ENCODE measurements at regions not wholly inside any gene's neighbourhood (a gene's known extent, or its start where the extent isn't known, plus 50 kb on each side); places are given as distances from the start of the nearest gene placed in this dataset.

DNA sequence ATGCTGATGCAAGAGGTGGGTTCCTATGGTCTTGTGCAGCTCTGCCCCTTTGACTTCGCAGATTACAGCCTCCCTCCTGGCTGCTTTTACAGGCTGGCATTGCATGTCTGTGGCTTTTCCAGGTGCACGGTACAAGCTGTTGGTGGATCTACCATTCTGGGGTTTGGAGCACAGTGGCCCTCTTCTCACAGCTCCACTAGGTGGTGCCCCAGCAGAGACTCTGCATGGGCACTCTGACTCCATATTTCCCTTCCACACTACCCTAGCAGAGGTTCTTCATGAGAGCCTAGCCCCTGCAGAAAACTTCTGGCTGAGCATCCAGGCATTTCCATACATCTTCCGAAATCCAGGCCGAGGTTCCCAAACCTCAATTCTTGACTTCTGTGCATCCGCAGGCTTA is 989.0 kb downstream of the PLA2G4A start:
- TF ChIP-seq CTCF (IDR thresholded peaks at IDR 0.05; ENCODE audit: poor library complexity, severe bottlenecking), result no peak
- TF ChIP-seq SMC3 (conservative IDR thresholded peaks at IDR 0.05; ENCODE audit: poor library complexity), result no peak
- TF ChIP-seq, protein P1, sequence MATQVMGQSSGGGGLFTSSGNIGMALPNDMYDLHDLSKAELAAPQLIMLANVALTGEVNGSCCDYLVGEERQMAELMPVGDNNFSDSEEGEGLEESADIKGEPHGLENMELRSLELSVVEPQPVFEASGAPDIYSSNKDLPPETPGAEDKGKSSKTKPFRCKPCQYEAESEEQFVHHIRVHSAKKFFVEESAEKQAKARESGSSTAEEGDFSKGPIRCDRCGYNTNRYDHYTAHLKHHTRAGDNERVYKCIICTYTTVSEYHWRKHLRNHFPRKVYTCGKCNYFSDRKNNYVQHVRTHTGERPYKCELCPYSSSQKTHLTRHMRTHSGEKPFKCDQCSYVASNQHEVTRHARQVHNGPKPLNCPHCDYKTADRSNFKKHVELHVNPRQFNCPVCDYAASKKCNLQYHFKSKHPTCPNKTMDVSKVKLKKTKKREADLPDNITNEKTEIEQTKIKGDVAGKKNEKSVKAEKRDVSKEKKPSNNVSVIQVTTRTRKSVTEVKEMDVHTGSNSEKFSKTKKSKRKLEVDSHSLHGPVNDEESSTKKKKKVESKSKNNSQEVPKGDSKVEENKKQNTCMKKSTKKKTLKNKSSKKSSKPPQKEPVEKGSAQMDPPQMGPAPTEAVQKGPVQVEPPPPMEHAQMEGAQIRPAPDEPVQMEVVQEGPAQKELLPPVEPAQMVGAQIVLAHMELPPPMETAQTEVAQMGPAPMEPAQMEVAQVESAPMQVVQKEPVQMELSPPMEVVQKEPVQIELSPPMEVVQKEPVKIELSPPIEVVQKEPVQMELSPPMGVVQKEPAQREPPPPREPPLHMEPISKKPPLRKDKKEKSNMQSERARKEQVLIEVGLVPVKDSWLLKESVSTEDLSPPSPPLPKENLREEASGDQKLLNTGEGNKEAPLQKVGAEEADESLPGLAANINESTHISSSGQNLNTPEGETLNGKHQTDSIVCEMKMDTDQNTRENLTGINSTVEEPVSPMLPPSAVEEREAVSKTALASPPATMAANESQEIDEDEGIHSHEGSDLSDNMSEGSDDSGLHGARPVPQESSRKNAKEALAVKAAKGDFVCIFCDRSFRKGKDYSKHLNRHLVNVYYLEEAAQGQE (IDR thresholded peaks at IDR 0.05; ENCODE audit: borderline replicate concordance), result no peak
- TF ChIP-seq EZH2 (IDR thresholded peaks at IDR 0.05; ENCODE audit: borderline replicate concordance, insufficient read depth, low read length, poor library complexity, severe bottlenecking), result no peak
- no peak for TF ChIP-seq RAD21 (conservative IDR thresholded peaks at IDR 0.05)
- TF ChIP-seq POLR2AphosphoS5 (IDR thresholded peaks at IDR 0.05), result no peak
- no peak for TF ChIP-seq TAF1 (IDR thresholded peaks at IDR 0.05; ENCODE audit: low read depth)
- no peak for TF ChIP-seq MXI1 (conservative IDR thresholded peaks at IDR 0.05; ENCODE audit: poor library complexity, severe bottlenecking)
